K562 (cell line): ENCODE measurements at regions not wholly inside any gene's neighbourhood (a gene's known extent, or its start where the extent isn't known, plus 50 kb on each side); places are given as distances from the start of the nearest gene placed in this dataset.

Source experiments
- CHD7 ChIP-seq: fragments of 200-600 bp; sonication (generic); IDR thresholded peaks from one replicate; pipeline ENCODE4 v1.6.1; 2012; ENCODE audit warnings: mild to moderate bottlenecking, low read depth, low read length, inconsistent platforms
- FOSL1 ChIP-seq: fragments of 200-800 bp; sonication (Bioruptor generic); conservative IDR thresholded peaks from 2 replicates; pipeline ENCODE4 v1.6.1; 2016; ENCODE audit warnings: missing genetic modification characterization, missing compliant biosample characterization
- FOXA3 ChIP-seq, 2 experiments: fragments of 450-650 bp in 1 of 2; sonication (generic) in 1 of 2; formaldehyde crosslinking; IDR thresholded peaks in 1 of 2; conservative IDR thresholded peaks in 1 of 2; 2 replicates each; pipeline versions ENCODE4 v1.4.0 to v1.8.0; 2020 to 2022; ENCODE audit warnings: mild to moderate bottlenecking in 2 of 2, missing genetic modification reagents in 1 of 2
- FOXJ2 ChIP-seq: fragments of 200-800 bp; sonication (Bioruptor generic); IDR thresholded peaks from 2 replicates; pipeline ENCODE4 v1.6.1; 2016; ENCODE audit warnings: missing genetic modification characterization, missing compliant biosample characterization
- GABPB1 ChIP-seq: sonication (generic); formaldehyde crosslinking; IDR thresholded peaks from 2 replicates; pipeline ENCODE4 v1.8.0; 2022; ENCODE audit warnings: mild to moderate bottlenecking, missing genetic modification reagents
- HMGN3 ChIP-seq: IDR thresholded peaks from 2 replicates; pipeline ENCODE4 v1.6.1; 2011; ENCODE audit warnings: borderline replicate concordance, low read depth, mild to moderate bottlenecking, mixed read lengths, low read length; ENCODE audit not compliant: insufficient read length; ENCODE audit errors: extremely low read depth
- NFATC3 ChIP-seq: fragments of 450-650 bp; IDR thresholded peaks from 2 replicates; pipeline ENCODE4 v1.6.1; 2017; ENCODE audit warnings: mild to moderate bottlenecking
- POLR2G ChIP-seq: fragments of 200-400 bp; formaldehyde crosslinking; IDR thresholded peaks from 2 replicates; pipeline ENCODE4 v1.6.1; 2017; ENCODE audit warnings: low read depth, mild to moderate bottlenecking, antibody characterized with exemption, low read length, moderate library complexity
- PYGO2 ChIP-seq: fragments of 450-650 bp; IDR thresholded peaks from 2 replicates; pipeline ENCODE4 v1.6.1; 2016; ENCODE audit warnings: mild to moderate bottlenecking, missing genetic modification characterization, moderate library complexity, missing compliant biosample characterization
- TSHZ1 ChIP-seq: fragments of 250-450 bp; sonication (Bioruptor Pico); IDR thresholded peaks from 2 replicates; pipeline ENCODE4 v1.4.0; 2020; ENCODE audit warnings: mild to moderate bottlenecking, moderate library complexity
- XRCC3 ChIP-seq: fragments of 450-650 bp; IDR thresholded peaks from 2 replicates; pipeline ENCODE4 v1.6.1; 2017; ENCODE audit warnings: mild to moderate bottlenecking, moderate library complexity
- ZNF316 ChIP-seq: fragments of 450-650 bp; IDR thresholded peaks from 2 replicates; pipeline ENCODE4 v1.6.1; 2016

- no peak for TF ChIP-seq CHD7
- TF ChIP-seq PYGO2 (tag) = no peak
- no peak for TF ChIP-seq HMGN3
- TF ChIP-seq NFATC3 = no peak
- no peak for TF ChIP-seq XRCC3
- no peak for TF ChIP-seq TSHZ1
- no peak for TF ChIP-seq ZNF316
- TF ChIP-seq FOSL1 = peak; percentile 76
- peak; percentile 97 for TF ChIP-seq FOXJ2
- TF ChIP-seq FOXA3 (CRISPR knock-in tag; conservative IDR thresholded peaks at IDR 0.05 in 1 of 2, IDR thresholded peaks at IDR 0.05 in 1 of 2) = 0 out of 4 replicates have a peak, but pooled peaks of 1 of the 2 experiments have one; percentile 26
- TF ChIP-seq POLR2G = no peak
- no peak for TF ChIP-seq GABPB1 (CRISPR knock-in tag)
Measured at GRCh38 chr2:204452464-204453023, 92.7 kb upstream of the PARD3B start (continued).
